GM23338 (cell line): ENCODE measurements at regions not wholly inside any gene's neighbourhood (a gene's known extent, or its start where the extent isn't known, plus 50 kb on each side); places are given as distances from the start of the nearest gene placed in this dataset.

Source experiments
- ATAC-seq: fragments of 200-7000 bp; cut with Tn5 transposase; 3 replicates; pipeline ENCODE4 v1.9.1; 2020
- DNase-seq: peaks from one replicate; pipeline ENCODE4 v3.0.0-alpha.2; 2015; ENCODE audit warnings: low spot score
- H2AFZ ChIP-seq: fragments of 200-600 bp; sonication (generic); 2 replicates; pipeline ENCODE4 v1.8.0; 2016; ENCODE audit warnings: antibody characterized with exemption, mild to moderate bottlenecking, moderate library complexity
- H3F3A ChIP-seq: fragments of 200-600 bp; sonication (generic); replicated peaks from 2 replicates; pipeline ENCODE4 v1.8.0; 2017; ENCODE audit warnings: antibody characterized with exemption, mixed run types, low read depth
- H3K27ac ChIP-seq: fragments of 200-600 bp; sonication (generic); 2 replicates; pipeline ENCODE4 v1.6.1; 2016; ENCODE audit warnings: low read depth
- H3K27me3 ChIP-seq: fragments of 200-600 bp; sonication (generic); 2 replicates; pipeline ENCODE4 v1.8.0; 2016; ENCODE audit warnings: mild to moderate bottlenecking, mixed run types, moderate library complexity; ENCODE audit not compliant: insufficient read depth
- H3K36me3 ChIP-seq: fragments of 200-600 bp; sonication (generic); 2 replicates; pipeline ENCODE4 v1.8.0; 2016; ENCODE audit warnings: mild to moderate bottlenecking; ENCODE audit not compliant: insufficient read depth
- H3K4me1 ChIP-seq: fragments of 200-600 bp; sonication (generic); 2 replicates; pipeline ENCODE4 v1.8.0; 2016; ENCODE audit warnings: mild to moderate bottlenecking, moderate library complexity; ENCODE audit not compliant: insufficient read depth
- H3K4me2 ChIP-seq: fragments of 200-600 bp; sonication (generic); 2 replicates; pipeline ENCODE4 v1.7.1; 2017; ENCODE audit warnings: mixed run types
- H3K4me3 ChIP-seq: fragments of 200-600 bp; sonication (generic); 2 replicates; pipeline ENCODE4 v1.6.1; 2016; ENCODE audit warnings: mixed run types
- H3K79me2 ChIP-seq: fragments of 200-600 bp; sonication (generic); replicated peaks from 2 replicates; pipeline ENCODE4 v1.8.0; 2017; ENCODE audit warnings: mild to moderate bottlenecking; ENCODE audit not compliant: insufficient read depth
- H3K9me2 ChIP-seq: fragments of 200-600 bp; sonication (generic); 2 replicates; pipeline ENCODE4 v1.8.0; 2017; ENCODE audit not compliant: insufficient read depth
- H4K20me1 ChIP-seq: fragments of 200-600 bp; sonication (generic); replicated peaks from 2 replicates; pipeline ENCODE4 v1.8.0; 2017; ENCODE audit warnings: mild to moderate bottlenecking; ENCODE audit not compliant: insufficient read depth
- H3K27ac Mint-ChIP-seq: 2 replicates; pipeline ENCODE4 v1.8.0; 2020; ENCODE audit warnings: inconsistent platforms, mild to moderate bottlenecking, moderate library complexity, mixed read lengths
- H3K27me3 Mint-ChIP-seq: 3 replicates; pipeline ENCODE4 v1.8.0; 2022; ENCODE audit warnings: low read depth, mild to moderate bottlenecking, moderate library complexity, mixed read lengths, inconsistent platforms; ENCODE audit not compliant: insufficient read depth, poor library complexity
- H3K36me3 Mint-ChIP-seq: 3 replicates; pipeline ENCODE4 v1.8.0; 2021; ENCODE audit warnings: low read depth, mild to moderate bottlenecking, inconsistent platforms, moderate library complexity, mixed read lengths
- H3K4me1 Mint-ChIP-seq: 3 replicates; pipeline ENCODE4 v1.8.0; 2020; ENCODE audit warnings: mild to moderate bottlenecking, inconsistent platforms, mixed read lengths
- H3K4me3 Mint-ChIP-seq: 3 replicates; pipeline ENCODE4 v1.8.0; 2021; ENCODE audit warnings: moderate library complexity, mild to moderate bottlenecking, inconsistent platforms, mixed read lengths
- H3K9me3 Mint-ChIP-seq: 3 replicates; pipeline ENCODE4 v1.8.0; 2020; ENCODE audit warnings: moderate library complexity, mild to moderate bottlenecking, inconsistent platforms, mixed read lengths
- TF ChIP-seq, protein P1 (sequence below): fragments of 250-450 bp; sonication (Bioruptor Pico); IDR thresholded peaks from 2 replicates; pipeline ENCODE4 v1.5.0; 2020; ENCODE audit warnings: mild to moderate bottlenecking, moderate library complexity
- TF ChIP-seq, protein P2 (sequence below): IDR thresholded peaks from 2 replicates; pipeline ENCODE4 v1.6.1; 2016; ENCODE audit warnings: antibody characterized with exemption
- TF ChIP-seq, protein P3 (sequence below), 2 experiments: fragments of 200-600 bp in 1 of 2; sonication (generic) in 1 of 2; conservative IDR thresholded peaks; 2 replicates each; pipeline versions ENCODE4 v1.5.1 to v1.6.1; 2016 to 2017; ENCODE audit warnings: antibody characterized with exemption in 2 of 2, low read depth in 2 of 2, mild to moderate bottlenecking in 2 of 2, moderate library complexity in 1 of 2

DNA sequence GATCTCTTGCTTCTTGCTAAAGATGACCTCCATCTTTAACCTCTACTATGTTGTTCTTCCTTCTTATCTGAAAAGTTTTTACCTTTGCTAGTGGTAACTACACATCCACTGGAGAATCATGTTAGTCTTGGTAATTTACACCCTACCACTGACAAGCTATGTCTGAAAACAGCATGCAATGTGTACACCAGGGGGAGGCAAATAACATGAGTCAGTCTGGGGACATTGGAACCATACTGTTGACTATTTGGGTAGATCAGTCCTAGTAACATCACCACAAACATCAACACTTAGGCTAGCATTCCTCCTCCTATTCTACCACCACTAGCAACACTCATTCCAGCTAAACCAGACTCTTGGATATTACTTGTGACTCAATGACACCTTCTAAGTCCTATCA is 549.0 kb downstream of the KCNT2 start:
- Mint-ChIP-seq H3K9me3 (no peaks in the 10 kb centered on the region), H3K36me3 (no peaks in the 10 kb centered on the region), H3K4me3 (no peak overlapping the region), H3K27me3 (no peaks in the 10 kb centered on the region), H3K4me1 (peaks cover 7% of the 10 kb centered on the region; the same call in 1 of the 3 replicates), H3K27ac (no peak overlapping the region)
- no peak for ATAC-seq
- no peaks in the 10 kb centered on the region for H3K36me3 ChIP-seq
- H3K4me2 ChIP-seq, result no peak overlapping the region
- TF ChIP-seq, protein P1, sequence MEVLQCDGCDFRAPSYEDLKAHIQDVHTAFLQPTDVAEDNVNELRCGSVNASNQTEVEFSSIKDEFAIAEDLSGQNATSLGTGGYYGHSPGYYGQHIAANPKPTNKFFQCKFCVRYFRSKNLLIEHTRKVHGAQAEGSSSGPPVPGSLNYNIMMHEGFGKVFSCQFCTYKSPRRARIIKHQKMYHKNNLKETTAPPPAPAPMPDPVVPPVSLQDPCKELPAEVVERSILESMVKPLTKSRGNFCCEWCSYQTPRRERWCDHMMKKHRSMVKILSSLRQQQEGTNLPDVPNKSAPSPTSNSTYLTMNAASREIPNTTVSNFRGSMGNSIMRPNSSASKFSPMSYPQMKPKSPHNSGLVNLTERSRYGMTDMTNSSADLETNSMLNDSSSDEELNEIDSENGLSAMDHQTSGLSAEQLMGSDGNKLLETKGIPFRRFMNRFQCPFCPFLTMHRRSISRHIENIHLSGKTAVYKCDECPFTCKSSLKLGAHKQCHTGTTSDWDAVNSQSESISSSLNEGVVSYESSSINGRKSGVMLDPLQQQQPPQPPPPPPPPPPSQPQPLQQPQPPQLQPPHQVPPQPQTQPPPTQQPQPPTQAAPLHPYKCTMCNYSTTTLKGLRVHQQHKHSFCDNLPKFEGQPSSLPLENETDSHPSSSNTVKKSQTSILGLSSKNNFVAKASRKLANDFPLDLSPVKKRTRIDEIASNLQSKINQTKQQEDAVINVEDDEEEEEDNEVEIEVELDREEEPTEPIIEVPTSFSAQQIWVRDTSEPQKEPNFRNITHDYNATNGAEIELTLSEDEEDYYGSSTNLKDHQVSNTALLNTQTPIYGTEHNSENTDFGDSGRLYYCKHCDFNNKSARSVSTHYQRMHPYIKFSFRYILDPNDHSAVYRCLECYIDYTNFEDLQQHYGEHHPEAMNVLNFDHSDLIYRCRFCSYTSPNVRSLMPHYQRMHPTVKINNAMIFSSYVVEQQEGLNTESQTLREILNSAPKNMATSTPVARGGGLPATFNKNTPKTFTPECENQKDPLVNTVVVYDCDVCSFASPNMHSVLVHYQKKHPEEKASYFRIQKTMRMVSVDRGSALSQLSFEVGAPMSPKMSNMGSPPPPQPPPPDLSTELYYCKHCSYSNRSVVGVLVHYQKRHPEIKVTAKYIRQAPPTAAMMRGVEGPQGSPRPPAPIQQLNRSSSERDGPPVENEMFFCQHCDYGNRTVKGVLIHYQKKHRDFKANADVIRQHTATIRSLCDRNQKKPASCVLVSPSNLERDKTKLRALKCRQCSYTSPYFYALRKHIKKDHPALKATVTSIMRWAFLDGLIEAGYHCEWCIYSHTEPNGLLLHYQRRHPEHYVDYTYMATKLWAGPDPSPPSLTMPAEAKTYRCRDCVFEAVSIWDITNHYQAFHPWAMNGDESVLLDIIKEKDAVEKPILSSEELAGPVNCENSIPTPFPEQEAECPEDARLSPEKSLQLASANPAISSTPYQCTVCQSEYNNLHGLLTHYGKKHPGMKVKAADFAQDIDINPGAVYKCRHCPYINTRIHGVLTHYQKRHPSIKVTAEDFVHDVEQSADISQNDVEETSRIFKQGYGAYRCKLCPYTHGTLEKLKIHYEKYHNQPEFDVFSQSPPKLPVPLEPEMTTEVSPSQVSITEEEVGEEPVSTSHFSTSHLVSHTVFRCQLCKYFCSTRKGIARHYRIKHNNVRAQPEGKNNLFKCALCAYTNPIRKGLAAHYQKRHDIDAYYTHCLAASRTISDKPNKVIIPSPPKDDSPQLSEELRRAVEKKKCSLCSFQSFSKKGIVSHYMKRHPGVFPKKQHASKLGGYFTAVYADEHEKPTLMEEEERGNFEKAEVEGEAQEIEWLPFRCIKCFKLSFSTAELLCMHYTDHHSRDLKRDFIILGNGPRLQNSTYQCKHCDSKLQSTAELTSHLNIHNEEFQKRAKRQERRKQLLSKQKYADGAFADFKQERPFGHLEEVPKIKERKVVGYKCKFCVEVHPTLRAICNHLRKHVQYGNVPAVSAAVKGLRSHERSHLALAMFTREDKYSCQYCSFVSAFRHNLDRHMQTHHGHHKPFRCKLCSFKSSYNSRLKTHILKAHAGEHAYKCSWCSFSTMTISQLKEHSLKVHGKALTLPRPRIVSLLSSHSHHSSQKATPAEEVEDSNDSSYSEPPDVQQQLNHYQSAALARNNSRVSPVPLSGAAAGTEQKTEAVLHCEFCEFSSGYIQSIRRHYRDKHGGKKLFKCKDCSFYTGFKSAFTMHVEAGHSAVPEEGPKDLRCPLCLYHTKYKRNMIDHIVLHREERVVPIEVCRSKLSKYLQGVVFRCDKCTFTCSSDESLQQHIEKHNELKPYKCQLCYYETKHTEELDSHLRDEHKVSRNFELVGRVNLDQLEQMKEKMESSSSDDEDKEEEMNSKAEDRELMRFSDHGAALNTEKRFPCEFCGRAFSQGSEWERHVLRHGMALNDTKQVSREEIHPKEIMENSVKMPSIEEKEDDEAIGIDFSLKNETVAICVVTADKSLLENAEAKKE, result no peak
- TF ChIP-seq, protein P2, sequence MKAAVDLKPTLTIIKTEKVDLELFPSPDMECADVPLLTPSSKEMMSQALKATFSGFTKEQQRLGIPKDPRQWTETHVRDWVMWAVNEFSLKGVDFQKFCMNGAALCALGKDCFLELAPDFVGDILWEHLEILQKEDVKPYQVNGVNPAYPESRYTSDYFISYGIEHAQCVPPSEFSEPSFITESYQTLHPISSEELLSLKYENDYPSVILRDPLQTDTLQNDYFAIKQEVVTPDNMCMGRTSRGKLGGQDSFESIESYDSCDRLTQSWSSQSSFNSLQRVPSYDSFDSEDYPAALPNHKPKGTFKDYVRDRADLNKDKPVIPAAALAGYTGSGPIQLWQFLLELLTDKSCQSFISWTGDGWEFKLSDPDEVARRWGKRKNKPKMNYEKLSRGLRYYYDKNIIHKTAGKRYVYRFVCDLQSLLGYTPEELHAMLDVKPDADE, result no peak
- TF ChIP-seq, protein P3, sequence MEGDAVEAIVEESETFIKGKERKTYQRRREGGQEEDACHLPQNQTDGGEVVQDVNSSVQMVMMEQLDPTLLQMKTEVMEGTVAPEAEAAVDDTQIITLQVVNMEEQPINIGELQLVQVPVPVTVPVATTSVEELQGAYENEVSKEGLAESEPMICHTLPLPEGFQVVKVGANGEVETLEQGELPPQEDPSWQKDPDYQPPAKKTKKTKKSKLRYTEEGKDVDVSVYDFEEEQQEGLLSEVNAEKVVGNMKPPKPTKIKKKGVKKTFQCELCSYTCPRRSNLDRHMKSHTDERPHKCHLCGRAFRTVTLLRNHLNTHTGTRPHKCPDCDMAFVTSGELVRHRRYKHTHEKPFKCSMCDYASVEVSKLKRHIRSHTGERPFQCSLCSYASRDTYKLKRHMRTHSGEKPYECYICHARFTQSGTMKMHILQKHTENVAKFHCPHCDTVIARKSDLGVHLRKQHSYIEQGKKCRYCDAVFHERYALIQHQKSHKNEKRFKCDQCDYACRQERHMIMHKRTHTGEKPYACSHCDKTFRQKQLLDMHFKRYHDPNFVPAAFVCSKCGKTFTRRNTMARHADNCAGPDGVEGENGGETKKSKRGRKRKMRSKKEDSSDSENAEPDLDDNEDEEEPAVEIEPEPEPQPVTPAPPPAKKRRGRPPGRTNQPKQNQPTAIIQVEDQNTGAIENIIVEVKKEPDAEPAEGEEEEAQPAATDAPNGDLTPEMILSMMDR (conservative IDR thresholded peaks at IDR 0.05; ENCODE audit: low read depth in 2 of 2), result peak in 1 of 2 experiments; percentile 39; a peak in 2 of 4 replicates
- H4K20me1 ChIP-seq, result no peaks in the 10 kb centered on the region
- no peaks in the 10 kb centered on the region for H3K27me3 ChIP-seq
- H3K27ac ChIP-seq, result no peak overlapping the region
- H2AFZ ChIP-seq, result no peak overlapping the region
- no peaks in the 10 kb centered on the region for H3K9me2 ChIP-seq
- no peak for DNase-seq
- H3K79me2 ChIP-seq, result no peaks in the 10 kb centered on the region
- H3K4me3 ChIP-seq, result no peak overlapping the region
- peaks cover 3% of the 10 kb centered on the region; the same call in 1 of the 2 replicates for H3K4me1 ChIP-seq
- no peaks in the 10 kb centered on the region for H3F3A ChIP-seq
